MM.1S (cell line): ENCODE measurements at regions not wholly inside any gene's neighbourhood (a gene's known extent, or its start where the extent isn't known, plus 50 kb on each side); places are given as distances from the start of the nearest gene placed in this dataset.

Source experiments
- DNase-seq: peaks from one replicate; pipeline ENCODE4 v3.0.0-alpha.2; 2015
- H2AFZ ChIP-seq: fragments of 300-600 bp; sonication (generic); 2 replicates; pipeline ENCODE4 v1.6.0; 2016; ENCODE audit warnings: antibody characterized with exemption, low read length
- H3F3A ChIP-seq: fragments of 300-600 bp; sonication (generic); 2 replicates; pipeline ENCODE4 v1.6.1; 2016; ENCODE audit warnings: mild to moderate bottlenecking, antibody characterized with exemption, low read length, moderate library complexity, mixed read lengths; ENCODE audit not compliant: insufficient read depth
- H3K27ac ChIP-seq: fragments of 300-600 bp; sonication (generic); 2 replicates; pipeline ENCODE4 v1.5.1; 2016; ENCODE audit warnings: mild to moderate bottlenecking, low read length
- H3K27me3 ChIP-seq: fragments of 300-600 bp; sonication (generic); replicated peaks from 2 replicates; pipeline ENCODE4 v1.6.0; 2016; ENCODE audit warnings: low read length; ENCODE audit not compliant: insufficient read depth
- H3K36me3 ChIP-seq: fragments of 300-600 bp; sonication (generic); replicated peaks from 2 replicates; pipeline ENCODE4 v1.6.1; 2016; ENCODE audit warnings: mild to moderate bottlenecking, low read length, mixed read lengths; ENCODE audit not compliant: insufficient read depth
- H3K4me1 ChIP-seq: fragments of 300-600 bp; sonication (generic); 2 replicates; pipeline ENCODE4 v1.6.1; 2016; ENCODE audit warnings: low read length, mixed read lengths
- H3K4me2 ChIP-seq: fragments of 300-600 bp; sonication (generic); 2 replicates; pipeline ENCODE4 v1.6.0; 2016; ENCODE audit warnings: low read depth, low read length
- H3K4me3 ChIP-seq: fragments of 300-600 bp; sonication (generic); 2 replicates; pipeline ENCODE4 v1.5.1; 2016; ENCODE audit warnings: low read length, mixed read lengths
- H3K79me2 ChIP-seq: fragments of 300-600 bp; sonication (generic); 2 replicates; pipeline ENCODE4 v1.6.1; 2016; ENCODE audit warnings: mixed run types, low read length, mixed read lengths
- H3K9ac ChIP-seq: fragments of 300-600 bp; sonication (generic); 2 replicates; pipeline ENCODE4 v1.6.1; 2016; ENCODE audit warnings: low read length, mixed read lengths
- H3K9me2 ChIP-seq: fragments of 300-600 bp; sonication (generic); replicated peaks from 2 replicates; pipeline ENCODE4 v1.6.1; 2016; ENCODE audit warnings: mild to moderate bottlenecking, low read length, mixed read lengths; ENCODE audit not compliant: insufficient read depth
- H3K9me3 ChIP-seq: fragments of 300-600 bp; sonication (generic); replicated peaks from 2 replicates; pipeline ENCODE4 v1.6.1; 2016; ENCODE audit warnings: mild to moderate bottlenecking, low read length, mixed read lengths; ENCODE audit not compliant: insufficient read depth
- H4K20me1 ChIP-seq: fragments of 300-600 bp; sonication (generic); 2 replicates; pipeline ENCODE4 v1.6.1; 2016; ENCODE audit warnings: mild to moderate bottlenecking, low read length, moderate library complexity, mixed read lengths; ENCODE audit not compliant: insufficient read depth
- CTCF ChIP-seq: fragments of 300-600 bp; sonication (generic); IDR thresholded peaks from 2 replicates; pipeline ENCODE4 v1.5.1; 2016; ENCODE audit warnings: antibody characterized with exemption, low read length, mixed read lengths
- EZH2 ChIP-seq: fragments of 300-600 bp; sonication (generic); optimal IDR thresholded peaks from 2 replicates; pipeline ENCODE3; 2017; ENCODE audit warnings: low read depth, mild to moderate bottlenecking, antibody characterized with exemption, low read length, mixed read lengths
- EZH2phosphoT487 ChIP-seq: fragments of 300-600 bp; sonication (generic); IDR thresholded peaks from 2 replicates; pipeline ENCODE4 v1.6.1; 2018; ENCODE audit warnings: antibody characterized with exemption, low read length

GRCh38 chr12:130064999-130065398 is 97.3 kb upstream of the FZD10 start:
- no peaks in the 10 kb centered on the region for H3F3A ChIP-seq

GRCh38 chr12:130066742-130067141 is 95.5 kb upstream of the FZD10 start:
- Histone ChIP-seq H3K79me2 (no peaks in the 10 kb centered on the region), H3K9me3 (no peaks in the 10 kb centered on the region), H3K9ac (no peak overlapping the region), H4K20me1 (no peaks in the 10 kb centered on the region), H3K4me2 (no peak overlapping the region), H3K9me2 (no peaks in the 10 kb centered on the region), H3K4me3 (no peak overlapping the region), H3K4me1 (no peaks in the 10 kb centered on the region), H3K36me3 (no peaks in the 10 kb centered on the region), H2AFZ (no peak overlapping the region), H3K27ac (no peak overlapping the region), H3K27me3 (no peaks in the 10 kb centered on the region), H3F3A (no peaks in the 10 kb centered on the region)
- DNase-seq: no peak
- TF ChIP-seq EZH2phosphoT487 (no peak), CTCF (no peak), EZH2 (no peak)

More at GRCh38 chr12:130064999-130065398, 97.3 kb upstream of the FZD10 start:
- H3K79me2 ChIP-seq: no peaks in the 10 kb centered on the region
- H3K9me3 ChIP-seq: no peaks in the 10 kb centered on the region
- no peak overlapping the region for H3K27ac ChIP-seq
- no peaks in the 10 kb centered on the region for H3K9me2 ChIP-seq
- no peaks in the 10 kb centered on the region for H3K27me3 ChIP-seq
- H3K4me1 ChIP-seq: no peaks in the 10 kb centered on the region
- no peak for DNase-seq
- no peaks in the 10 kb centered on the region for H4K20me1 ChIP-seq
- H3K4me3 ChIP-seq: no peak overlapping the region
- no peak overlapping the region for H3K4me2 ChIP-seq
- no peak overlapping the region for H2AFZ ChIP-seq
- no peak for TF ChIP-seq CTCF
- TF ChIP-seq EZH2: no peak
- TF ChIP-seq EZH2phosphoT487: no peak
- no peaks in the 10 kb centered on the region for H3K36me3 ChIP-seq
- no peak overlapping the region for H3K9ac ChIP-seq

- H3K27ac ChIP-seq: no peak overlapping the region
- no peaks in the 10 kb centered on the region for H3K79me2 ChIP-seq
- no peaks in the 10 kb centered on the region for H3K36me3 ChIP-seq
Measured at GRCh38 chr12:130068741-130069140, 93.5 kb upstream of the FZD10 start.

More at GRCh38 chr12:130068741-130069140, 93.5 kb upstream of the FZD10 start:
- no peaks in the 10 kb centered on the region for H4K20me1 ChIP-seq
- no peak overlapping the region for H3K4me3 ChIP-seq
- no peak overlapping the region for H3K4me2 ChIP-seq
- H2AFZ ChIP-seq: no peak overlapping the region
- no peak overlapping the region for H3K9ac ChIP-seq
- DNase-seq: no peak
- no peaks in the 10 kb centered on the region for H3K27me3 ChIP-seq
- no peaks in the 10 kb centered on the region for H3K4me1 ChIP-seq
- TF ChIP-seq EZH2phosphoT487 (no peak), CTCF (no peak), EZH2 (no peak)
- no peaks in the 10 kb centered on the region for H3K9me3 ChIP-seq
- no peaks in the 10 kb centered on the region for H3F3A ChIP-seq
- H3K9me2 ChIP-seq: no peaks in the 10 kb centered on the region
